GM12872 (cell line): ENCODE measurements at regions not wholly inside any gene's neighbourhood (a gene's known extent, or its start where the extent isn't known, plus 50 kb on each side); places are given as distances from the start of the nearest gene placed in this dataset.

Experiments
- CTCF ChIP-seq: IDR thresholded peaks from 3 replicates; pipeline ENCODE4 v1.5.1; 2011; ENCODE audit warnings: low read depth, mild to moderate bottlenecking, low read length, moderate library complexity; ENCODE audit not compliant: insufficient read depth

DNA sequence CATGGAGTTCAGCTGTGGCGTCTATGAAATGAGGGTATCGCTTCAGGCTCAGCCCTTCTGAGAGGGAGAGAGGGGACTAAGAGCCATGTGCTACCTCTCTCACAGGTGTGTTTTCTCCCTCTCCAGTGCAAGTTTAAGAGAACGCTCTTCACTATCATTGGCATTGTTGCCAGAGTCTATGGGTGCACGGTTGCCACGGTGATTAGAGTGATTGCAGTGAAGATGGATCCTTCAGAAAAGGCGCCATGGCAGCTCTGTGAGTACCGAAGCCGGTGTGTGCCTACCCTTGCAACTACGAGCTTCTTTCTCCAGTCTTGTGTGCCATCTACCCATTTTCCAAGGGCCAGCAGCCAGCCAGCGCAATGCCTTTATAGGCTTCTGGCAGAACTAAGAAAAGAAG lies 290.5 kb downstream of the OMA1 start:
- TF ChIP-seq CTCF: no peak

- TF ChIP-seq CTCF: no peak
Measured at GRCh38 chr1:58255192-58255591, 291.3 kb downstream of the OMA1 start.

- peak; percentile 54; the same call in 2 of the 3 replicates for TF ChIP-seq CTCF
Measured at GRCh38 chr1:58251430-58252073, 295.0 kb downstream of the OMA1 start.

- TF ChIP-seq CTCF: no peak
Measured at GRCh38 chr1:58250587-58250948, 296.0 kb downstream of the OMA1 start.

GRCh38 chr1:58249737-58250586 lies 296.6 kb downstream of the OMA1 start:
- TF ChIP-seq CTCF: no peak

- no peak for TF ChIP-seq CTCF
Measured at GRCh38 chr1:58249388-58249736, 297.2 kb downstream of the OMA1 start.

GRCh38 chr1:58248791-58249190 lies 297.7 kb downstream of the OMA1 start:
- no peak for TF ChIP-seq CTCF
